ENCODE measurements at regions not wholly inside any gene's neighbourhood (a gene's known extent, or its start where the extent isn't known, plus 50 kb on each side); places are given as distances from the start of the nearest gene placed in this dataset.
"Not testable (repeated sequence)": the region's sequence is repeated elsewhere in the genome, so short reads cannot be mapped to it uniquely, and the experiment has no call there.

- no peak for DNase-seq
Measured at GRCh38 chr3:68676136-68676535, 256.2 kb downstream of the TAFA4 start.

- peak; percentile 1 to 44 (median 31) for DNase-seq
Measured at GRCh38 chr3:68667346-68667745, 265.0 kb downstream of the TAFA4 start.

GRCh38 chr3:68666429-68667136, 265.8 kb downstream of the TAFA4 start:
- peak; percentile 54 to 65 (median 63) for DNase-seq

GRCh38 chr3:68664276-68664675, 268.1 kb downstream of the TAFA4 start:
- peak in 2 of 3 donors; percentile 16 to 20 for DNase-seq

DNA sequence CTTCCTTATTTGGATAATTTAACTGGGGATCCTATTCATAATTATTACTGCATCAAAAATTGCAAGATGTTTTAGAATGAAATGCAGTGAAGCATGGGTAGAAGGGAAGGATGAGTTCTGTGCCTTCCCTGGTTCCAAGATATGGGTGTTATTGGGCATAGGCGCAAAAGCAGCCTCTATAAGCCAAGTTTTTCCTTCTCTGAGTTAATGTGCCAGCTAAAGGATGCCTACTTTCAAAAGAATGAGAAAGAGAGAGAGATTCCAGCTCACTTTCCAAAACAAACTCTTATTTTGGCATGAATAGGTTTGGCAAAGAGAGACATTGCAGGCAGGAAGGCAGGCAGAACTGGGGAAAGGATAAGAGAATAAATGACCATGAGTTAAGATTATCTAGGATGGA, 270.2 kb downstream of the TAFA4 start:
- DNase-seq: no peak

DNA sequence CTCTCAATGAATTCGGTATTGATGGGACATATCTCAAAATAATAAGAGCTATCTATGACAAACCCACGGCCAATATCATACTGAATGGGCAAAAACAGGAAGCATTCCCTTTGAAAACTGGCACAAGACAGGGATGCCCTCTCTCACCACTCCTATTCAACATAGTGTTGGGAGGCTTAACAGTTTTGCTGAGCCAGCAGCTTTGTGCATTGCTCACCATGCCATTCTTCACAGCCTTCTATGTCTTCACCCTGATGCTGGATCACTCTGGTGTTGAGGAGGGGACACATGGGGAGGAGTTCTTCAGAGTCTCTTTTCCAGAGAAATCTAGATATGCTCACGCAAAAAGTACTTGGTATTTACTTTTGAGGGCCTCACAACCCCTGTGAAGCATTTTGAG, 281.7 kb downstream of the TAFA4 start:
- DNase-seq: not testable (repeated sequence)

DNA sequence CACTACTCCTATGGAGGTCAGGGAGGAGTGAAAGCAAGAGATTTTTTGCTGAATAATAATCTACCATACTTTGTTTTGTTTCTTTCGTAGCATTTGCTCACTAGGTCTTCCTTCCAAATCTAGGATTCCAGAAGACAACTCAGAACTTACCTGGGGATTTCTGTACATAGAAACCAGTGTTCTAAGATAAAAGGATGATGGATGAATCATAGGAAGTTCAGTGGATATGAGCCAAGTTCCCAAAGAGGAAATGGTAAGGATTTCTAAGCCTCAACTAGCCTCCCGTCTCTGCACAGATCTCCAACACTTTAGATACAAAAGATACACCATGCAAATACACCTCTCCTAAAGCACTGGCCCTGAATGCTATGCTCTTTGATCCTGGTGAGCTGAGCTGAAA, 283.9 kb downstream of the TAFA4 start:
- DNase-seq: no peak

- DNase-seq: no peak
Measured at GRCh38 chr3:68631850-68632545, 300.3 kb downstream of the TAFA4 start.

GRCh38 chr3:68620211-68620610, 312.1 kb downstream of the TAFA4 start:
- DNase-seq: no peak

DNA sequence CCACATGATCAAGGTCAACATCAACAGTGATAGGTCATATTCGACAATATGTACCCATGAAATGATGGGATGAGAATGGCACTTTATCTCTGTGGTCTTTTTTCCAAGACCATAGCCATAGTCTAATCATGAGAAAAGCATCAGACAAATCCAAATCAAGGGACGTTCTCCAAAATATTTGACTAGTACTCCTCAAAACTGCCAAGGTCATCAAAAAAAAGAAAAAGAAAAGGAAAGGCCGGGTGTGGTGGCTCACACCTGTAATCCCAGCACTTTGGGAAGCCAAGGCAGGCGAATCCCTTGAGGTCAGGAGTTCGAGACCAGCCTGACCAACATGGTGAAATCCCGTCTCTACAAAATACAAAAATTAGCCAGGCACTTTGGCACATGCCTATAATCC, 318.3 kb downstream of the TAFA4 start:
- DNase-seq: no peak

DNA sequence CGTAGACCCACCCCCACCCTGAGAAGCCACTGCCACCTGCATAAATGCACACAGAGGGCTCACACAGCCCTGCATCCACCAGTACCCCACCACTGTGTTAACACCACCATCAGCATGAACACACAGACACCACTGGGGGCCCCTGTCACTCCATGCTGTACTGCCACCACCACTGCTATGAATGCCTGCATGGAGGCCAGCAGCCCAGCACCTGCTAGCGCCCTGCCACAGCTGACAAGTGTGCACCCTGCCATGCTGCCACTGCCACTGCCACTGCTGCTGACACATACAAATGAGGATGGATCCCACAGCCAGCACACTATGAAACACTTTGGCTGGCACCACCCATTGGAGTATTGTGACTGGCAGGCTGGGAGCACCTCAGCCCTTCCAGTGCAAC, 361.0 kb downstream of the TAFA4 start:
- DNase-seq: no peak

- no peak for DNase-seq
Measured at GRCh38 chr3:68560728-68561127, 371.6 kb downstream of the TAFA4 start.

GRCh38 chr3:68535782-68536181, 396.6 kb downstream of the TAFA4 start:
- no peak for DNase-seq

GRCh38 chr3:68523330-68523729, 409.0 kb downstream of the TAFA4 start:
- no peak for DNase-seq

DNA sequence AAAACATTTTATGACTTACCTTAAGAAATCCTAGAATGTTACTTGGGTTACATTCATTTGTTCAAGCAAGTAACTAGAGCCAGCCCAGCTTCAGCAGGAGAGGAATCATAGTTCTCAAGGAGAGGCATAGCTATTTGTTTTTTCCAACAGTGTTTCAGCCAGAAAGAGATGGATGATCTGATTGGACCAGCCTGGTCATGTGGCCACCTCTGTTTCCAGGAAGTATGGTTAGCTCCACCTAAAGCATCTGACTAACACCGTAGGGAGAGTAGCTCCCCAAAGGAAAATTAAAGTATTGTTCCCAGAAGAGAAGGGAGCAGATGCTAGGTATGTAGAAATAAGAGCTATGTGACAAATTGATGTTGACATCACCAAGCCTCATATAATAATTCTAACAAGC, 417.1 kb downstream of the TAFA4 start:
- no peak for DNase-seq

DNA sequence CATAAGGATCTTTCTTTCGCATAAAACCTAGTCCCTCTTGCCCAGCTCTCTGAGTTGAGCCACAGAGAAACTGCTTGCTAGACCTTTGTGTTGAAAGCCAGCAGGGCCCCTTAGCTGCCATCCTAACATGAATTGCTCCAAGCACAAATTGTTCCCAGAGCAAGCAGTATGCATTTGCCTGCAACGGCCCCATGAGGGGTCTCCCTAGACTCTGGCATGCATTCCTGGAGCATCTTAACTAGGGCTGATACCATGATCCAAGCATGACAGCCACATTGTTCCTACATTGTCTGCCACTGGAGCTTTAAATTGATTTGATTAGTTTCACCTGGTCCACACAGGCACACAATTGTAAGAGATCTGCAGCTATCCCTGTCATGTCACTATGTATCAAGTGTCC, 428.1 kb downstream of the TAFA4 start:
- DNase-seq: no peak

DNA sequence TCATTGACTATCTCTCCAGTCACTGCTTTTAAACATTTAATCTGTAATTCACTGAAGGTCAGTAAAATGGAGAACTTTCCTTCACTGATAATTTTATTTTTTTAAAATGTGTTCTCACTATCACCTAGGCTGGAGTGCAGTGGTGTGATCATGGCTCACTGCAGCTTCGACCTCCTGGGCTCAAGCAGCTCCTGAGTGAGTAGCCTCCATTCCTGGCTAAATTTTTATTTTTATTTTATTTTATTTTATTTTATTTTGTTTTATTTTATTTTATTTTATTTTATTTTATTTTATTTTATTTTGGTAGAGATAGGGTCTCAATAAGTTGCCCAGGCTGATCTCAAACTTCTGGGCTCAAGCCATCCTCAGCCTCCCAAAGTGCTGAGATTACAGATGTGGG, 446.5 kb downstream of the TAFA4 start:
- not testable (repeated sequence) for DNase-seq

GRCh38 chr3:68485051-68485450, 447.3 kb downstream of the TAFA4 start:
- DNase-seq: no peak

GRCh38 chr3:68483601-68484000, 448.7 kb downstream of the TAFA4 start:
- DNase-seq: peak; percentile 1 to 31 (median 9)

DNA sequence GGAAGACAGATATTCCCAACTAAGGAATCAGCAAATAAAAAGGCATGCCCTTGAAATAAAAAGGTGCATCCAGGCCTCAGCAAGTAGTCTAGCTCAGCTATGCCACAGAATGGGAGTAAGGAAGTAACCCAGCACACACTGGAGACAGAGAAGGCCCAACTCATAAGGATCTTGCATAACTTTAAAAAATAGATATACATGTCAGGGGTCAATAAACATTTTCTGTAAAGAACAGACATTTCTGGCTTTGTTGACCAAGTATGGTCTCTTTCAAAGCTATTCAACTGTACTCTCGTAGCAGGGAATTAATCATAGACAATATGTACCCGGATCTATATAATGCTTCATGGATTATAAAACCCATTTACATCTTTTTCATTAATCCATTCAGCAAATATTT, 449.3 kb downstream of the TAFA4 start:
- no peak for DNase-seq

GRCh38 chr3:68482565-68482964, 449.8 kb downstream of the TAFA4 start:
- no peak for DNase-seq

DNA sequence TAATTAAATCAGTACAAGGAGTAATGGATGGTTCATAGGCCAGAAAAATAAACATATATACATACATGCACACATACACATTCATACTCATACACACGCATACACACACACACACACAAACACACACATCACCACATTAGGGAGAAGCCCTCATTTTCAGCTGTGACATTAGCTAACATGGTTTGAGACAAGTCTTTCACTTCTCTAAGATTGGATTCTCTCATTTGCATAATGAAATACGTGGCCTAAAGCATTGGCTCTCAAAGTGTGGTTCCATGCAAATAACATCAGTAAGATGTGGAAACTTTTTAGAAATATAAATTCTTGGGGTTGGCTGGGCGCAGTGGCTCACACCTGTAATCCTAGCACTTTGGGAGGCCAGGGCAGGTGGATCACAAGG, 452.6 kb downstream of the TAFA4 start:
- DNase-seq: no peak

GRCh38 chr3:68468695-68469375, 463.5 kb downstream of the TAFA4 start:
- no peak for DNase-seq

Measured in muscle of back (tissue), 3 donors.